Neural cell (in vitro differentiated cells): ENCODE measurements at regions not wholly inside any gene's neighbourhood (a gene's known extent, or its start where the extent isn't known, plus 50 kb on each side); places are given as distances from the start of the nearest gene placed in this dataset.

Experiments
- H2AFZ ChIP-seq: fragments of 200-600, 300-800 bp; sonication (generic), shearing (Covaris generic); 2 replicates; pipeline ENCODE4 v1.6.0; 2014; ENCODE audit warnings: low read depth, mild to moderate bottlenecking, antibody characterized with exemption, low read length, moderate library complexity
- H3F3A ChIP-seq: fragments of 200-600 bp; shearing (Covaris generic); 2 replicates; pipeline ENCODE4 v1.6.1; 2016; ENCODE audit warnings: mild to moderate bottlenecking, moderate library complexity, mixed read lengths, antibody characterized with exemption, low read length; ENCODE audit not compliant: insufficient read depth, poor library complexity, severe bottlenecking
- H3K27ac ChIP-seq: fragments of 200-600, 300-800 bp; sonication (generic), shearing (Covaris generic); 2 replicates; pipeline ENCODE4 v1.5.1; 2014; ENCODE audit warnings: mild to moderate bottlenecking, low read length, moderate library complexity
- H3K27me3 ChIP-seq: fragments of 300-800, 200-600 bp; sonication (generic), shearing (Covaris generic); 2 replicates; pipeline ENCODE4 v1.6.0; 2014; ENCODE audit warnings: mild to moderate bottlenecking, low read depth, low read length, moderate library complexity; ENCODE audit not compliant: insufficient read depth
- H3K36me3 ChIP-seq: fragments of 300-800, 200-600 bp; sonication (generic), shearing (Covaris generic); 2 replicates; pipeline ENCODE4 v1.5.1; 2014; ENCODE audit warnings: mild to moderate bottlenecking, antibody characterized with exemption, low read length, moderate library complexity; ENCODE audit not compliant: insufficient read depth
- H3K4me2 ChIP-seq: fragments of 300-800, 200-600 bp; sonication (generic), shearing (Covaris generic); 2 replicates; pipeline ENCODE4 v1.6.0; 2014; ENCODE audit warnings: mild to moderate bottlenecking, low read length
- H3K4me3 ChIP-seq: fragments of 300-800, 200-600 bp; sonication (generic), shearing (Covaris generic); 2 replicates; pipeline ENCODE4 v1.5.1; 2014; ENCODE audit warnings: mild to moderate bottlenecking, low read length, moderate library complexity
- H3K79me2 ChIP-seq: fragments of 200-600 bp; shearing (Covaris generic); replicated peaks from 2 replicates; pipeline ENCODE4 v1.6.0; 2014; ENCODE audit warnings: mild to moderate bottlenecking, low read length, moderate library complexity; ENCODE audit not compliant: insufficient read depth
- H3K9ac ChIP-seq: fragments of 300-800, 200-600 bp; sonication (generic), shearing (Covaris generic); 2 replicates; pipeline ENCODE4 v1.6.1; 2016; ENCODE audit warnings: mild to moderate bottlenecking, low read length, mixed read lengths
- H3K9me2 ChIP-seq: fragments of 200-600 bp; shearing (Covaris generic); 2 replicates; pipeline ENCODE4 v1.6.1; 2016; ENCODE audit warnings: mild to moderate bottlenecking, low read length, mixed read lengths; ENCODE audit not compliant: insufficient read depth
- H3K9me3 ChIP-seq: fragments of 200-600, 300-800 bp; sonication (generic), shearing (Covaris generic); 2 replicates; pipeline ENCODE4 v1.6.1; 2016; ENCODE audit warnings: mild to moderate bottlenecking, mixed run types, low read length, moderate library complexity, mixed read lengths
- H4K20me1 ChIP-seq: fragments of 200-600 bp; shearing (Covaris generic); 2 replicates; pipeline ENCODE4 v1.6.1; 2016; ENCODE audit warnings: mild to moderate bottlenecking, mixed run types; ENCODE audit not compliant: insufficient read depth
- CTCF ChIP-seq: fragments of 450-650 bp; IDR thresholded peaks from 2 replicates; pipeline ENCODE4 v1.5.1; 2014; ENCODE audit warnings: antibody characterized with exemption, mild to moderate bottlenecking, moderate library complexity; ENCODE audit not compliant: poor library complexity, severe bottlenecking
- EP300 ChIP-seq: fragments of 450-650 bp; conservative IDR thresholded peaks from 2 replicates; pipeline ENCODE4 v1.6.1; 2014; ENCODE audit warnings: antibody characterized with exemption, mild to moderate bottlenecking, moderate library complexity; ENCODE audit not compliant: poor library complexity, severe bottlenecking
- EZH2 ChIP-seq: fragments of 200-600, 300-800 bp; shearing (Covaris generic), sonication (generic); IDR thresholded peaks from 2 replicates; pipeline ENCODE4 v1.6.1; 2014; ENCODE audit warnings: antibody characterized with exemption, low read length, borderline replicate concordance, mild to moderate bottlenecking; ENCODE audit not compliant: insufficient read depth, poor library complexity, severe bottlenecking
- MXI1 ChIP-seq: fragments of 450-650 bp; conservative IDR thresholded peaks from 2 replicates; pipeline ENCODE4 v1.6.1; 2014; ENCODE audit warnings: antibody characterized with exemption, mild to moderate bottlenecking; ENCODE audit not compliant: poor library complexity, severe bottlenecking
- POLR2AphosphoS5 ChIP-seq: IDR thresholded peaks from 2 replicates; pipeline ENCODE4 v1.6.1; 2012
- RAD21 ChIP-seq: fragments of 450-650 bp; conservative IDR thresholded peaks from 2 replicates; pipeline ENCODE4 v1.6.1; 2014; ENCODE audit warnings: antibody characterized with exemption, mild to moderate bottlenecking, moderate library complexity
- REST ChIP-seq: IDR thresholded peaks from 2 replicates; pipeline ENCODE4 v1.6.1; 2012; ENCODE audit warnings: borderline replicate concordance
- SMC3 ChIP-seq: fragments of 450-650 bp; conservative IDR thresholded peaks from 2 replicates; pipeline ENCODE4 v1.6.1; 2014; ENCODE audit warnings: antibody characterized with exemption, mild to moderate bottlenecking, moderate library complexity; ENCODE audit not compliant: poor library complexity
- TAF1 ChIP-seq: IDR thresholded peaks from 2 replicates; pipeline ENCODE4 v1.6.1; 2012; ENCODE audit warnings: low read depth

- H3K4me2 ChIP-seq: no peak overlapping the region
- H3K79me2 ChIP-seq: no peaks in the 10 kb centered on the region
- no peaks in the 10 kb centered on the region for H4K20me1 ChIP-seq
- no peak for TF ChIP-seq MXI1
- TF ChIP-seq EP300: no peak
- TF ChIP-seq TAF1: no peak
- no peak for TF ChIP-seq POLR2AphosphoS5
- no peak for TF ChIP-seq RAD21
- no peak for TF ChIP-seq SMC3
- no peak for TF ChIP-seq CTCF
- TF ChIP-seq REST: no peak
- no peak for TF ChIP-seq EZH2
- no peak overlapping the region for H3K4me3 ChIP-seq
- peaks cover 3% of the 10 kb centered on the region for H3K27me3 ChIP-seq
- H3K27ac ChIP-seq: no peak overlapping the region
- no peaks in the 10 kb centered on the region for H3K9me3 ChIP-seq
- no peak overlapping the region for H3K9ac ChIP-seq
- no peaks in the 10 kb centered on the region for H3K9me2 ChIP-seq
- H3K36me3 ChIP-seq: no peaks in the 10 kb centered on the region
- H3F3A ChIP-seq: no peaks in the 10 kb centered on the region
- H2AFZ ChIP-seq: no peak overlapping the region
Measured at GRCh38 chr11:76724171-76724768, 53.7 kb upstream of the LRRC32 start.

- no peaks in the 10 kb centered on the region for H3K36me3 ChIP-seq
- H3K79me2 ChIP-seq: no peaks in the 10 kb centered on the region
- H3K9me3 ChIP-seq: no peaks in the 10 kb centered on the region
- H3K27me3 ChIP-seq: peaks cover 3% of the 10 kb centered on the region
- no peaks in the 10 kb centered on the region for H3F3A ChIP-seq
- no peak overlapping the region for H2AFZ ChIP-seq
- no peak overlapping the region for H3K4me3 ChIP-seq
- TF ChIP-seq POLR2AphosphoS5 (no peak), EP300 (no peak), MXI1 (no peak), SMC3 (no peak), CTCF (no peak), REST (no peak), EZH2 (no peak), RAD21 (no peak)
- H3K9ac ChIP-seq: no peak overlapping the region
- H3K27ac ChIP-seq: no peak overlapping the region
- H3K4me2 ChIP-seq: no peak overlapping the region
- H3K9me2 ChIP-seq: no peaks in the 10 kb centered on the region
- H4K20me1 ChIP-seq: no peaks in the 10 kb centered on the region
Measured at GRCh38 chr11:76728227-76728626, 54.9 kb upstream of the TSKU start.
